ENCODE measurements at regions not wholly inside any gene's neighbourhood (a gene's known extent, or its start where the extent isn't known, plus 50 kb on each side); places are given as distances from the start of the nearest gene placed in this dataset.

GRCh38 chr9:129414377-129414992, 206.4 kb downstream of the C9orf50 start:
- peak overlapping the region; percentile 91 for H4K91ac ChIP-seq (replicated peaks; ENCODE audit: insufficient read length, low read length)
- H2AK5ac ChIP-seq (ENCODE audit: low read depth, low read length), result 0 out of 2 replicates have a peak overlapping the region, but pooled peaks have one; percentile 70
- peaks cover 0 to 4% of the 10 kb centered on the region in 2 experiments for H4K20me1 ChIP-seq (replicated peaks in 1 of 2; ENCODE audit: control insufficient read depth in 1 of 2, insufficient read depth in 2 of 2, low read length in 2 of 2)
- peak overlapping the region; percentile 69 to 89 for H3K4me2 ChIP-seq (ENCODE audit: insufficient read depth in 1 of 2, low read depth in 2 of 2, low read length in 2 of 2)
- DNase-seq (ENCODE audit: low read depth in 1 of 2, low spot score in 2 of 2) (no peak), FAIRE-seq (no peak)
- peaks cover 7% of the 10 kb centered on the region; the same call in 1 of the 2 replicates for H3K23me2 ChIP-seq (ENCODE audit: low read depth, low read length)
- no peak overlapping the region for H2BK5ac ChIP-seq (ENCODE audit: low read depth, low read length)
- no peaks in the 10 kb centered on the region for H3K79me1 ChIP-seq (ENCODE audit: low read depth, low read length)
- 34% methylated on average over 30 of the region's 31 CpGs; no CpG with 5 or more reads in 1 of the 2 experiments for WGBS, 2 experiments (ENCODE audit: extremely low coverage in 1 of 2, insufficient coverage in 1 of 2, insufficient read length in 1 of 2, insufficient replicate concordance in 2 of 2, low coverage in 1 of 2, low lambda C conversion rate in 2 of 2, missing lambda C conversion rate in 1 of 2)
- peak overlapping the region; percentile 13 to 88 (median 34); a peak in 6 of 8 replicates for H3K4me3 ChIP-seq (ENCODE audit: extremely low read depth in 1 of 4, insufficient read depth in 2 of 4, low read depth in 3 of 4, low read length in 4 of 4)
- POLR2A ChIA-PET (ENCODE audit: partially characterized antibody), result interaction anchor here (1.0 to 1.9 kb wide), 3 partner anchors 16 to 82 kb away, joined by 3 to 5 read pairs (median 4); no protein-coding TSS in a partner anchor
- H2BK15ac ChIP-seq (ENCODE audit: low read length), result peak overlapping the region; percentile 99
- no peak overlapping the region for H2BK20ac ChIP-seq (ENCODE audit: low read length)
- no peak overlapping the region for H3K56ac ChIP-seq (replicated peaks; ENCODE audit: insufficient read length, low read depth, low read length)
- H3K27ac ChIP-seq (ENCODE audit: low read depth, low read length), result peak overlapping the region; percentile 97; the same call in 1 of the 2 replicates
- no peak overlapping the region for H3K23ac ChIP-seq (ENCODE audit: insufficient read length)
- H2BK12ac ChIP-seq (ENCODE audit: low read depth, low read length), result peak overlapping the region; percentile 18; the same call in 1 of the 2 replicates
- peak overlapping the region; percentile 70 for H4K5ac ChIP-seq (ENCODE audit: insufficient read length, low read depth, low read length)
- no peaks in the 10 kb centered on the region for H3K79me2 ChIP-seq (ENCODE audit: control insufficient read depth in 1 of 2, insufficient read depth in 2 of 2, low read length in 2 of 2)
- peak overlapping the region in 2 of 4 experiments; percentile 74 to 88; a peak in 2 of 7 replicates for H3K9ac ChIP-seq (replicated peaks in 1 of 4; ENCODE audit: extremely low read depth in 1 of 4, low read depth in 3 of 4, low read length in 3 of 4)
- H3K14ac ChIP-seq (ENCODE audit: insufficient read length), result no peak overlapping the region
- H3K27me3 ChIP-seq (replicated peaks in 1 of 4; ENCODE audit: control insufficient read depth in 3 of 4, extremely low read depth in 1 of 4, insufficient read depth in 3 of 4, low read length in 3 of 4), result peaks cover 0 to 6% (median 0%) of the 10 kb centered on the region in 4 experiments; a peak in 5 of 7 replicates
- H2AFZ ChIP-seq (ENCODE audit: low read length), result no peak overlapping the region
- peak overlapping the region; percentile 87; the same call in 1 of the 2 replicates for H3K18ac ChIP-seq (ENCODE audit: extremely low read depth, low read length)
- peaks cover 0 to 5% of the 10 kb centered on the region in 2 experiments; a peak in 2 of 4 replicates for H3K9me3 ChIP-seq (ENCODE audit: insufficient read depth in 2 of 2, low read depth in 1 of 2, low read length in 1 of 2)
- no peaks in the 10 kb centered on the region for H3K36me3 ChIP-seq (ENCODE audit: control insufficient read depth in 2 of 4, insufficient read depth in 4 of 4, low read length in 3 of 4)
- no peak overlapping the region for H3K4ac ChIP-seq (replicated peaks; ENCODE audit: insufficient read length, low read depth, low read length)
- peak overlapping the region; percentile 99 for H4K8ac ChIP-seq (ENCODE audit: extremely low read depth, insufficient read depth, low read length)
- CTCF ChIA-PET (ENCODE audit: partially characterized antibody), result interaction anchor here (1.3 to 2.0 kb wide), 2 partner anchors 23 to 242 kb away, joined by 3 to 8 read pairs; no protein-coding TSS in a partner anchor
- peak overlapping the region; percentile 92 for H2BK120ac ChIP-seq (replicated peaks; ENCODE audit: low read depth, low read length)
- H3K4me1 ChIP-seq (replicated peaks in 1 of 4; ENCODE audit: control insufficient read depth in 3 of 4, insufficient read depth in 4 of 4, low read length in 3 of 4), result peaks cover 0 to 24% (median 18%) of the 10 kb centered on the region in 4 experiments; a peak in 6 of 7 replicates
- TF ChIP-seq TAF7 (optimal IDR thresholded peaks at IDR 0.05; ENCODE audit: borderline replicate concordance, low read depth, low read length) (no peak), POLR2AphosphoS5 (IDR thresholded peaks at IDR 0.05; ENCODE audit: low read depth, low read length) (no peak), KDM4A (IDR thresholded peaks at IDR 0.05; ENCODE audit: low read depth, low read length, severe bottlenecking) (no peak), CBX8 (IDR thresholded peaks at IDR 0.05; ENCODE audit: borderline replicate concordance, low read depth, low read length) (no peak), SIRT6 (IDR thresholded peaks at IDR 0.05; ENCODE audit: low read length) (no peak), ZNF274 (IDR thresholded peaks at IDR 0.05; ENCODE audit: borderline replicate concordance, extremely low read depth, low read length) (no peak), BCL11A (IDR thresholded peaks at IDR 0.05; ENCODE audit: low read depth in 2 of 2, low read length in 2 of 2) (no peak), HDAC6 (IDR thresholded peaks at IDR 0.05; ENCODE audit: low read depth, low read length) (no peak), SUZ12 (IDR thresholded peaks at IDR 0.05; ENCODE audit: low read length) (no peak), EP300 (IDR thresholded peaks at IDR 0.05; ENCODE audit: borderline replicate concordance in 1 of 2, low read depth in 2 of 2, low read length in 2 of 2) (no peak), PHF8 (conservative IDR thresholded peaks at IDR 0.05; ENCODE audit: low read depth, low read length) (no peak), SP1 (IDR thresholded peaks at IDR 0.05; ENCODE audit: low read depth, low read length) (no peak)
